ENCODE measurements at regions not wholly inside any gene's neighbourhood (a gene's known extent, or its start where the extent isn't known, plus 50 kb on each side); places are given as distances from the start of the nearest gene placed in this dataset.
A peak's percentile ranks its signal among the peaks of the same experiment; 100 is the strongest.

DNA sequence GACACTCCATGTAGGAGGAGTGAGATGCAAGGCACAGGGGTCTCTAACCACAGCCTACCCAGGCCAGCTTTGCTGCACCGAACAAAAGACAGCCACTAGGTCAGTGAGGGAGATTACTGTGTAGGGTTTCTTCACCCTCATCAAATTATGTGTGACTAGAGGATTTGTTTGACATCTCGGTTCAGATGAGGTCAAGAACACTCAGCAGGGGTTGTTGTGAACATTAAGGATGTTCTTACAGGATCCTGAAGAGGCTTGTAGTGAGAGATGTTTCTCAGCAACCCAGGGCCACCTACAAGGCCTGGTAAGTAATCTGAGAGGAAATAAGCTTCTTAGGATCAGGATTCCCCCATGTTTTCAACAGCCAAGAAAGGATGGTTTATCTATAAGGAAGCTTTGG, 202.1 kb downstream of the NXPE2 start:
- no peak for DNase-seq

DNA sequence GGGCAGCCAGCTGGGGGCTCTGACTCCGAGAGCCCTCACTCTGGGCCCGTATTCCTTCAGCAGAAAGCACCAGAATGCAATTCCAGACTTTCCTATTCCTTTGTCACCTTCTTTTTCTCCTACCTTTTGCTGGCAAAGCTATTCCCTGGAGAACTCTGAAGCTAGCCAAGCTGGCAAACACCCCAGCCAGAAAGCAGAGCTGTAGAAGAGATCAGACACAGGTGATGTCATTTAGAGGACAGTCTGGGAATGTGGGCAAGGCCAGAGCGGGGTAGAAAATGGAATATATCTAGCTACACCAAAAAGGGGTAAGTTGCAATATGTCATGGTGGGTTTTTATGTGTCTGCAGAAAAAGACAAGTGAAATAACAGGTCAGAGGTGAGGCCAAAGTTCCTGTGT, 205.1 kb downstream of the NXPE2 start:
- DNase-seq: no peak

DNA sequence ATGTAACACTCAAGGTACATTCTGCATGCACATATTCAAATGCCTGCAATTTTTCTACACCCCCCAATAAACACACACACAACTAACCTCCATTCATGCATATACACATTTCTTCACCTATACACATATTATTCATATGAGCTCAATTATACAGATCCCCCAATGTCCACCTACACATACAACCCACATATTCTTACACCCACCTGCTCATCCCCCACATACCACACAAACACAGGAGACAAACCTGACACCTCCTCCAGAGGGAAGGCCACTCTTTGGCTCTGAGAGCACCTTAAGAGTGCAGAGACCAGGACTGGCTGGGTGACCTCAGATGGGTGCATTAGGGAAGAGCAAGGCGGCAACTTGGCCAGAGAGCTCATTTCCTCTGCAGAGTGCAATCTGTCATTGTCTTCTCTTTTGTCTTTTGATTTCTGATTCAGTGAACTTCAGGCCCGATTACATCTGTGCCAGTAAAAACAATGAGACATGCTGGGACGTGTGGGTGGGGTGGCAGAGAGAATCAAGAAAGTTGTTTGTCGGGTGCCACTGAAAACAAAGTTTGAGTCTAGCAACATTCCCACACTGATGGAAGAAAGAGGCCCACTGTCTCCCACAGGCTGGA, 208.4 kb downstream of the NXPE2 start:
- DNase-seq: no peak

DNA sequence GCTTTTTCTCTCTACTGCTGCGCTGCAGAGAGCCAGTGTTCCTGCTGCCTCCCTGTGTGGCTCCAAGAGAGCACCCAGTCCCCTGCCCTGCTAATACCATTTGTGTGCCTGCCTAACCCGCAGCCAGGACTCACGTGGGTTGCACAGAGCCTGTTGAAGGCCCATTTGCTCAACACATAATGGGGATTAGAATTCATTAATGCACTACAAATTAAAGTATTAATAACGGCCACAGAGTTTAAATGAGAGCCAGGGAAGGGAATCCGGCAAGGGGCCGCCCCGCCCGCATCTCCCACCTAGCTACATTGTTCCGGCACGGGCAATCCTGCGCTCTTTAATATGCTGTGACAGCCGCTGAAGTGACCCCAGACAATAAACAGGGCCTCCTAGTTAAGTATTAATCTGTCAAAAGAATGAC, 211.3 kb downstream of the NXPE2 start:
- DNase-seq: no peak

DNA sequence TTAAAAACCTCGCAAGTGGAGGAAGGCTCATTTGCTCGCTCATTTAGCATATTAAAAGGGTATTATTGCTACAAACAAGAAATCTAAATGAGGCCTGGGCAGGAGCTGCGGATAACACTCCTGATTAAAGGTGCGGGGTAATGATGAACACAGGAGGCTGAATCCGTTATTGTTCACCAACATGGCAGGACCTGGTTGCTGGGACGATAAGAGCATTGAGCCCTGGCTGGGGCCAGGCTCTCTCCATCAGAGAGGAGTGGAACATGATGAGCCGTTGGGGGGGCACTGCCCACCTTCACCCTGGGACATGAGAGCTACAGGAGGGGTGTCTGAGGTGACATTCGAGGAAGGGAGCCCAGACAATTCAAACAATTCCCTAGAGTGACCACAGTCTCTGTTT, 211.7 kb downstream of the NXPE2 start:
- no peak for DNase-seq

DNA sequence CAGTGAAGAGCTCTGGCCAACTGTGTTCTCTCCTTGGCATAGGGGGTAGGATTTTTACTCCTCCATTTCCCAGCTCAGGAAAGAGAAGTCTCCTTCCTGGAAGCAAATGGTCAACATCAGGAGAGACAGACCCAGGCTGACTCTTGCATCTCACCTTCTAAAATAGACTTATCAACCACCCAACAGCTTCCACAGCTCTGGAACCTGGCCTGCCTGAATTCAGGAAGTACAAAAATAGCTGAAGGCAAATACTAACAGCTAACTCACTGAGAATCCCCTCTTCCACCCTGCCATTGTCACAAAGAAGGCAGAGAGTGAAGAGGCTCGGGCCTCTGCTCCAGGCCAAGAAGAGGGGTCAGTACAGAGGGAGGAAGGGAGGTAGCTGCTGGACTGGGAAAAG, 213.6 kb downstream of the NXPE2 start:
- DNase-seq: no peak

DNA sequence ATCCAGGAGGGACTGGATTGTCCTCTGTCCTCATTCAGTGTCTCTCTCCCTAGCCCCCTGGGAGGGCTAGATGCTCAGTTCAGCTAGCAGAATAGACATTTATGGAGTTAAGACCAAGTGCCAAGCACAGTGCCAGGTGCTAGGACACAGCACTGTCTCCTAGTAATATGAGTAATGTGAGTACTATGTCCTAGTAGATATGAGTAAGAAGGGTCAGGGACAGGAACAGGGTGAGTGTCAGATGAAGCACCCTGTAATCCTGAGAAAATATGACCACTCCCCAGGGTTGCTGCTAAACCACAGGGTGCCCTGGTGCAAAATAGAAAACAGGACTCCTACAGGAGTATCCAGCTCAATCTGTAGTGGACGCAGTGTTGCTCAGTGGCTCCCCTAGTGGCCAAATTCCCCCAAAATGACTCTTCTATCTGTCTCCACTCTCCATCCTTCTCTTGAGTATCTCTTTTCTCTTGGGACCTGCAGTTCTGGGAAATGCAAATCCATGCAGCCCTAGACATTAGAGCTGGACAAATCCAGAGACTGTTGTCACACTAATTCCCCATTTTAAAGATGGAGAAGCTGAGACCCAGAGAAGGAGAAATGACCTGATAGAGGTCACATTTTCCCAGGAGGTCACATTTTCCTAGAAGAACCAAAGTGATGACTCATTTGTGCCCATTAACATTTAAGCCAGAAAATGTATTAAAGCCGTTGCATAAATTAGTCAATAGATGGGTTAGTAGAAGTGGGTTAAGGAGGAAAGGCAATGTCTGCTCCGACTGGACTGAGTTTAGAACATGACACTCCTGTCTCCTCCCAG, 214.3 kb downstream of the NXPE2 start:
- DNase-seq: no peak

DNA sequence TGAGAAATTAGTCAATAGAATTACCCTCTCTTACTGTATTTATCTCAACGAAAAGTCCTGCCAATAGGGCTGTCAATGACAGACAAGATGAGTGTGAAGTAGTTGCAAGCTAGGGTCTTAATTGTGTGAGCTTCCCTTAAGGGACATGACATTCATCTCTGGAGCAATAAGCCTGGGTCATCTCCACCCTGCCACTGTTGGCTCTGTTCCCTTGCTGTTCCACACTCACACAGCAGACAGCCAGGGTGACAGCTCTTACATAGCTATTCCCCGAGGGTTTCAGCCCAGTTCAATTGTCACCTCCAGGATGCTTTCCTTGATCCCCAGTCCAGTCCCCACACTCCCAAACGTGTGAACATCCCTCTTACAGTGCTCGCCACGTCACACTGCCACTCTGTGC, 215.0 kb downstream of the NXPE2 start:
- peak; percentile 7 for DNase-seq

DNA sequence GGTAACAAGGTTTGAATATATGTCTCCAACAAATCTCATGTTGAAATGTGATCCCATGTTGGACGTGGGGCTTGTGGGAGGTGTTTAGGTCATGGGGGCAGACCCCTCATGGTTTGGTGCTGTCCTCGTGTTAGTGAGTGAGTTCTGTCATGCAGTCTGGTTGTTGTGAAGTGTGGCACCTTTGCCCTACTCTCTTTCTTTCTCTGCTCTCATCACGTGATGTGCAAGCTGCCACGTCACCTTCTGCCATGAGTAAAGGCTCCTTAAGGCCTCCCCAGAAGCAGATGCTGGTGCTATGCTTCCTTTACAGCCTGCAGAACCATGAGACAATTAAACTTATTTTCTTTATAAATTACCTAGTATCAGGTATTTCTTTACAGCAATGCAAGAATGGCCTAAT, 218.3 kb downstream of the NXPE2 start:
- DNase-seq: no peak

DNA sequence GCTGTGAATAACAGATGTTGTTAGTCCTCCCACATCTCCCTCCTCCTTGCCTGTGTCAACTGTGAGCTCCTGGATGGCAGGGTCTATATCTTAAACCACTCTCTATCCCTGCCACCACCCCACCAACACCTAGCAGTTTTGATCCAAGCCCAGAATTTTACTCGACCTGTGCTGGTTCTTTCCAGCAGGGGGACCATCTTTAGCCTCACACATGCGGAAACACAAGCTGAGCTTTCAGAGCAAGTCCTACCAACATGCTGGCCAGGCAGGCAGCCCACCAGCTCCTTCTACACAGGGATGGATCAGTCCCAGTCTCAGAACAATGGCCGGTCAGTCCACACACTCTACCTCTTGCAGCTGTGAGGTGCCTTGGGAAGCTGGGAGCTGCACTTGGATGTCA, 231.5 kb downstream of the NXPE2 start:
- DNase-seq: no peak

DNA sequence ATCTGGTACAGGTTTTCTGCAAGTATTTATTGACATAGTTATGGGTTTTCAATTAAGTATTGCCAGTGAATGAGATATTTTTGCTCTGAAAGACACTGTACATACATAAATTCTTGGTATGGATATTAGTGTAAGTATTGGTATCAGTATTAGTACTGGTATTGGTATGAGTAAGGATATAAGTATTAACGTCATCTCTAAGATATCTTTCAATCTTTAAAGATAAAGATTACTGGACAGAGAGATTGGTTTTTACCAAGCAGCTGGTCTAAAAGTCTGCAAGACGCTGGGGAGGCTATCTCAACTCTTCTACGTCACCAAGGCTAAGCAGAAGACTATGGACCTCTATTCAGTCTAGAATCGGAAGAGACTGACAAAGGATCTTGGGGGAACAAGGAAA, 234.5 kb downstream of the NXPE2 start:
- no peak for DNase-seq

DNA sequence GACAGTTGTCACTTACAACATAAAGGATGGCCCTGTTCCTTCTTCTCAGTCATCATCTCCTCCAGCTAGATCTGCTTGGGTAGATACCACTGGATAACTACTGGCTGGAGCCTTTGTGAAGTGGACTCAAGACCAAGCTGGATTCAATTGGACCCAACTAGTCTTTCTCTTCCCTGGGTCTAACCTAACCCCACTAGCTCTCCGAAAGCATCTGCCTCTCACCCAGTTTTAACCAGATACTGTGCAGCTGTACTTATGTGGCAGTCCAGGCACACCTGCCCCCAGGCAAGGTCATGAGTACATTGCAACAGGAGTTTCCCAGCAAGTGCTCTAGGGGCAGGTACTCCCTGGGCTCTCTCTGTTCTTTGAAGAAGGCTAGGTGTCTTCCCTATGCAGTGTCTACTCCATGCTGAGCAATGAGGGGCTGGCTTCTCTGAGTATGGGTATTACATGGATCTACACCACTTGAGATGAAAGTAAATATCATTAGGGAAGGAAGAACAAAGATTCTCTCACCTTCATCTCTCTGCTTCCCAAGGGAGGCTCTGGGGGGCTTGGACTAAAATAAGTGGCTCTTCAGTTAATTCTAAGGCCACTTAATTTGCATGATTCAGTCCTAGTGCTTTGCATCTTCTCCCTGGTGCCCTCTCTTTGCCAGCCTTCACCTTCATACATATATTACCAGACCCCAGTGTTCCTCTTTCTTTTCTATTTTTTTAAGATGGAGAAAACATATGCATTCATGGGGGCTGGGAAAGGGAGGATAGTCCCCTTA, 236.1 kb downstream of the NXPE2 start:
- DNase-seq: peak; percentile 7

DNA sequence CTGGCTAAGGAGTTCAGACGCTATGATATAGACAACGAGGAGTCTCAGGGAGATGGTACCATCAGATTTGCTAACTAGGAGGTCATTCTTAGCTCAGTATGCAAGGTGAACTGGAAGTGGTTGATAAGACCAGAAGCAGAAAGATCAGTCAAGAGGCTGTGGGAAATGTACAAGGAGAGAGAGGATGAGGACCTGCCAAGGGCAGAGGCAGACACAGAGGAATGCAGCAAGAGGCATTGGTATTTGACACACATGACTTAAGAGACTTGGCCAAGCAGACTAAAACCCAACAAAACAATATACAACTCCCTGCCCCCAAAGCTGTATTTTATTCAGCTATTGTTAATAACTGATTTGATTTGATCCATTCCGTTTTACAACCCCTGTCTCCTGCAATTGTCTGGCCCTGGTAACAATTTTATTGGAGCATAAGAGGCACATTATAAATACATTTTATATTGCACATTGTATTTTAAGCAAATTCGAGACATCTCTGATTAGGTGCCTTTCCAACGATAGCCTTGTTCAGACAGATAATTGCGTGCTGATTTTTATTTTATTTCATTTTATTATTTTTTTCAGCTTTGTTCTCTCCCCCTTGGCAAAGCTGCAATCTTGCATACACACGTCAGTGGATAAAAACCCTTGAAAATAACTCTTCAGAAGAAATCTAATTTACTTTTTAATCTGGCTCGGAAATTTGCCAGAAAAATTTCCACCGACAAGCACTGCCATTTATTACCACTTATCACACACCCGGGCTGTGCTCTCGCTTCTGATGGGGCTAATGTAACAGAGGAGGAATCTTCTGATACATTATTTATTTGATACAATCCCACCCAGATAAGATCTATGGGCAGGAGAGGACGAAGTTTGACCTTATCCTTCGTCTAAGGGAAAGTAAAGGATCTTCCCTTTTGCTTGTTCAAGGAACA, 237.8 kb downstream of the NXPE2 start:
- no peak for DNase-seq

DNA sequence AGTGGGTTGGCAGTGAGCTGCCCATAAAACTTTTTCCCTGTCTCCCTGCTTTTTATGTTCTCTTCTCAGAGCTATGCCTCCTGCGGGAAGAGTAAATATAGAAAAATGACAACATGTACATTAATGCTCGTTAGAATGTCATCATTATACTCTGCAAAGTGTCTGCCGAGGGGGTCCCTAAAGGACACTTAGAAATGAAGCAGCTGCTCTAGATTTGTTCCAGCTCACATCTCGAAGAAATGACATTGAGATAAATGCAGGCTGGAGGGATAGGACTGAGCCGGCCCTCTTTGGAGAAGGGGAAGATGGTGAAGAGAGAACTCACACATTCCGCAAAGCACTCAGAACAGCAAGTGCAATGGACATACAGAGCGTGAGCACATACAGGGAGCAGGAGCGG, 240.0 kb downstream of the NXPE2 start:
- DNase-seq: no peak

DNA sequence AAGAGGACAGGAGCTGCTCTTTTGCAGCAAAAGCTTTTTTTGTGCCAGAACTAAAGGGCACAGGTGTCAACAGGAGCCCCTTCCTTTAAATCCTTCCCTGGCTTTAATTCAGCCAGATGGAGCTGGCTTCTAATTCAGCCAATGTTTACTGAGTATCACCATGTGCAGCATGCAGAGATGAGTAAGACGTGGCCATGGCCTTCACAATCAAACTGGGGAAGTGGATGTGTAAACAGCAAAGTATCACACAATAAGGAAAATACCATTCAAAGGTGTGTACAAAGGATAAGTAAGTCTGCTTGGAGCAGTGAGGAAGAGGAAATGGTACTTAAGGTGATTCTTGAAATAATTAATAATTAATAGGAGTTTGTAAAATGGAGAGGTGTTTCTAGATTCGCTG, 243.4 kb downstream of the NXPE2 start:
- no peak for DNase-seq

DNA sequence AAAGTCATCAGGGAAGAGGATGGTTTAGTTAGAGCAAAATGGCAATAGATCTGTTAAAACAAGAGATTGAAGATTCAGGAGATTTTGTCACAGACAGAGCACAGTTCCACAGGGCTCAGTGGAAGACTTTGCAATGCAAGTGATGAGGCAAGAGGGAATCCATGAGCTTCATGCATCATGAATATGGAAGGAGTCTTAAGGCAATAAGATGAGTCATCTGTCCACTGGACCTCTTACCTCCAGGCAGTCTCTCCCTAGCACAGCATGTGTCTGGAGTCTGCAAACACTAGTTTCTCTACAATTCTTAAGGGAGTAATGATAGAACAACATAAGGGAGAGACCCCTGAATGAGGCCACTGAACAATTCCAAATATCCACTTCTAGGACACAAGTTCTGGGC, 245.7 kb downstream of the NXPE2 start:
- no peak for DNase-seq

DNA sequence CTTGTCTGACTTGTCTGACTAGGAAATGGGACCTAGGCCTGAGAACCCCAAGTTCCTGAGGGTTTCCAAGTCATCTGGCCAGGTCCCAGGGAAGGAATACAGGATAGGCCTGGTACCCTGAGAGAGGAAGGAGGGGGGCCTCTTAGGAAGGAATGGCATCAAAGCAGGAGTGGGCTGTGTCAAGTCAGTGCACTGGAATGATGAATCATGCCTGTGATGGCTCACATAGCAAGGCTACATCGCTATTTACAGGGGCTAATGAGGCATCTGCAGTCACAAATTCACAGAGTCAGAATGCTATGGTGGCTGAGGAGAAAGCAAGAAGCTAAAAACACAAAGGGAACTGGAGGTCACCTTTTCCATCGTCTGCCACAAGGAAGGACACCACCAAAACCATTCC, 247.3 kb downstream of the NXPE2 start:
- DNase-seq: no peak

DNA sequence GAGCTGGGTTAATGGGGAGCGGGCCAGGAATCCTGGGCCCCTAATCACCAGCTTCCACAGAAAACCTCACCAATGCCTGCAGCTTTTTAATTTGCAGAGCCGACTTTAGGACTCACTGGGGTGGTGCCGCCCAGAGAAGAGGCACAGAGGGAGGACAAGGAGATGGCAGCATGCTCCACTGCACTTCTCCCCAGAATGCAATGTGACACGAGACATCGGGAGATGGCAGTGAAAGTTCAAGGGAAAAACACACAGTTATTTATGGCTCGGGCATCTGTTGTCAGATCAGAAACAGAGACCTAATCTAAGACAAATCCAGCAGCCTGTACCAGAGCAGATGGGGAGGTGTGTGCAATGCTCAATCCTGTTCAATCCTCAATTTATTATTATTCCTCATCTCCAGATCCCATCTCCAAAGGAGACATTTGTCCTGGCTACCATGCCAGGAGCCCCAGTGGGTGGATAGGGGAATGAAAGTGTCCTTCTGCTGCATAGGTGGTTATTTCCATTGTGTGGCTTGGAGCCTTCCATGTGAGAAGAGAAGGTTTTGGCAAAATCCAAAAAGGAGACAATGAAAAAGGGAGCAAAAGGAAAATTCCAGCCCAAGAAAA, 250.0 kb downstream of the NXPE2 start:
- DNase-seq: no peak

DNA sequence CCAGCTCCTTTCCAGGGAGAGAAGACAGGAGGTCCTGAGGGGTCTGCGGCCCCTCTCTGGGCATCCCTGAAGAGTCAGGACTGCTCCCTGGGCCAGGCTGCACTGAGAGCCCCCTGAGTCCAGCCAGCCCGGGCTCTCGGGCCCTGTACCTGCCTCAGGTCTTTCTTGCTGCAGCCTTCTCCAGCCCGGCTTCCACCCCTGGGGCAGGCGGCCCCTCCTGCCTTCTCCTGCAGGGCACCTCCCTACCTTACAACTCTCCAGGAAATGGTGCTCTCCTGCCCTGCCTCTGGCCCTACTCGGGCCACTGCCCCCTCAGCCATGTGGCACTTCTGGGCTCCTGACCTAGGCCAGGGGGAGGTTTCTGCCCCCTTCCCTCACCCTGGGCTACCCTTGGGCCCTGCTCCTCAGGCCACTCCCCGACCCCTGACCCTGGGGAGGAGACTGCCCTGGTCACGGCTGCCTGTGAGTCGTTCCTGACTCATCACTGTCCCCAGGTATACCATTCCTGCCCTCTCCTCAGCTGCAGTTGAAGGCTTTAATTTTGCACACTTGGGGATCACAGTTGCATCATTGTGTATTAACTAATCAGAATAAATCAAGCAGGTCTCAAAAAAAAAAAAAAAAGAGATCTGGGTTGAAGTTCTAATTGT, 251.1 kb downstream of the NXPE2 start:
- DNase-seq: no peak

DNA sequence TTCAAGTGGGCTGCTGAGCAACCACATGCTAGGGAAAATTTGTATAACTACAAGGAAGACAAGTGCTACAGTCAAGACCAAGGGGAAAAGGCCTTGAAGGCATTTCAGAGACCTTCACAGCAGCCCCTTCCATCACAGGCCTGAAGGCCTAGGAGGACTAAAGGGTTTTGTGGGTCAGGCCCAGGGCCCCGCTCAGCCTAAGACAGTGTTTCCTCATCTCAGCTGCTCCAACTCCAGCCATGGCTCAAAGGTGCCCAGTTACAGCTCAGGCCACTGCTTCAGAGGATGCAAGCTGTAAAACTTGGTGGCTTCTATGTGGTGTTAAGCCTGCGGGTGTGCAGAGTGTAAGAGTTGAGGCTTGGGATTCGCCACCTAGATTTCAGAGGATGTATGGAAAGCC, 260.5 kb downstream of the NXPE2 start:
- no peak for DNase-seq

DNA sequence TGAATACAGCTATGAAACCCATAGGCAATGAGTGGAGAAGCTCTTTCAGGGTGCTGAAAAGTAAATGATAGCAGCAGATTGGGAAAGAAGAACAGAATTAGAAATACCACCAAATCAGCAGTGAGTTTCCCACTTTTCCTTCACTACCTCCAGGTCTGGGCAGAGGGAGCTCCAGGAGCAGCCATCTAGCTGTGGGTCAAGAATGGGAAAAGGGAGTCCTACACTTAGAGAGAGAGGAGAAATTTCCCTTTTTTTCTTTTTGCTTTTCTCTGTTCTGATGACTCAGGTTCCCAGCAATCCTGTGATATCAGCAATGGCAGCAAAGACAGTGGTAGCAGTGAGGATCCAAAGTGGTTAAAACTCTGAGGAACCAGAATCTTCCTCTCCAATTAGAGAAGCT, 263.9 kb downstream of the NXPE2 start:
- no peak for DNase-seq

Data from NCI-H1436 (cell line).